Hepatocyte (in vitro differentiated cells): ENCODE measurements at regions not wholly inside any gene's neighbourhood (a gene's known extent, or its start where the extent isn't known, plus 50 kb on each side); places are given as distances from the start of the nearest gene placed in this dataset.

Experiments used
- CTCF ChIP-seq: fragments of 200-600 bp; sonication (generic); IDR thresholded peaks from 2 replicates; pipeline ENCODE4 v1.5.1; 2016; ENCODE audit warnings: antibody characterized with exemption, mild to moderate bottlenecking; ENCODE audit not compliant: poor library complexity
- EZH2phosphoT487 ChIP-seq: fragments of 200-600 bp; sonication (generic); IDR thresholded peaks from one replicate; pipeline ENCODE4 v1.6.1; 2018; ENCODE audit warnings: antibody characterized with exemption, mild to moderate bottlenecking, low read depth, moderate library complexity; ENCODE audit not compliant: unreplicated experiment, severe bottlenecking

GRCh38 chr15:86001200-86001599, 78.5 kb upstream of the AGBL1 start:
- no peak for TF ChIP-seq EZH2phosphoT487
- peak; percentile 13 for TF ChIP-seq CTCF
